Ovary (tissue), 7 donors: ENCODE measurements at regions not wholly inside any gene's neighbourhood (a gene's known extent, or its start where the extent isn't known, plus 50 kb on each side); places are given as distances from the start of the nearest gene placed in this dataset.

Source experiments
- DNase-seq, 5 donors: peaks; one replicate each; pipeline ENCODE4 v3.0.0-alpha.2; 2019 to 2020
- H3K27ac ChIP-seq, 2 donors: fragments of 200-600 bp; one replicate each; pipeline versions ENCODE4 v1.5.1 to v1.8.0; 2019 to 2022
- H3K27me3 ChIP-seq: fragments of 200-600 bp; one replicate; pipeline ENCODE4 v1.8.0; 2022
- H3K36me3 ChIP-seq: fragments of 200-600 bp; sonication (generic); one replicate; pipeline ENCODE4 v1.5.1; 2019
- H3K4me1 ChIP-seq: one replicate; pipeline ENCODE4 v1.8.1; 2013; ENCODE audit warnings: mild to moderate bottlenecking, moderate library complexity; ENCODE audit not compliant: insufficient read depth
- H3K4me3 ChIP-seq: fragments of 200-600 bp; sonication (generic); one replicate; pipeline ENCODE4 v1.5.1; 2017
- H3K9me3 ChIP-seq, 2 donors: fragments of 200-600 bp in 1 of 2; sonication (generic) in 1 of 2; one replicate each; pipeline versions ENCODE4 v1.5.1 to v1.8.1; 2013 to 2019; ENCODE audit warnings: mild to moderate bottlenecking in 1 of 2, moderate library complexity in 1 of 2
- EP300 ChIP-seq: sonication (generic); formaldehyde crosslinking; IDR thresholded peaks from one replicate; pipeline ENCODE4 v1.6.1; 2017; ENCODE audit warnings: antibody characterized with exemption
- POLR2A ChIP-seq: fragments of 450-650 bp; IDR thresholded peaks from one replicate; pipeline ENCODE4 v1.6.1; 2017; ENCODE audit warnings: antibody characterized with exemption, mild to moderate bottlenecking, moderate library complexity
- WGBS, 3 donors: extraction: QIAGEN DNeasy Blood & Tissue Kit in 1 of 3; methylation state at CpG; one replicate each; pipeline versions ENCODE4 v1.1.5 to v1.1.7; 2013 to 2017; 5-methylcytosine and 5-hydroxymethylcytosine counted together
- intact Hi-C, 4 donors: fragments of 100-400 bp; cut with DNase I; formaldehyde crosslinking; loops; one replicate each; pipeline versions ENCODE4 v1.11.0 to v1.15.1; 2022 to 2023
- TF ChIP-seq, protein P1 (sequence below), 3 donors: fragments of 450-650 bp in 2 of 3; fragments of 200-600 bp in 1 of 3; IDR thresholded peaks; one replicate each; pipeline versions ENCODE4 v1.5.1 to v1.8.0; 2016 to 2022; ENCODE audit warnings: antibody characterized with exemption in 3 of 3, mild to moderate bottlenecking in 1 of 3
- donor health status: DM: no; HTN: no; CAD: no; lungs with moderate emphysema.
- donor health status: DM: no; HTN: no; CAD: no.
- donor health status: Bipolar disorder and iron deficiency.
- donor health status: DM: no; HTN: no; CAD: no.
- donor health status: DM: yes; HTN: yes; CAD: no.

GRCh38 chr13:106143930-106144709 lies 391.3 kb downstream of the EFNB2 start:
- Histone ChIP-seq H3K4me3 (no peak overlapping the region), H3K36me3 (no peaks in the 10 kb centered on the region), H3K4me1 (no peaks in the 10 kb centered on the region), H3K27ac (no peak overlapping the region), H3K27me3 (no peaks in the 10 kb centered on the region), H3K9me3 (no peaks in the 10 kb centered on the region)
- DNase-seq = no peak
- WGBS, 3 donors = 44 to 62% (median 53%) methylated on average over 2 of the region's 2 CpGs
- TF ChIP-seq, protein P1, sequence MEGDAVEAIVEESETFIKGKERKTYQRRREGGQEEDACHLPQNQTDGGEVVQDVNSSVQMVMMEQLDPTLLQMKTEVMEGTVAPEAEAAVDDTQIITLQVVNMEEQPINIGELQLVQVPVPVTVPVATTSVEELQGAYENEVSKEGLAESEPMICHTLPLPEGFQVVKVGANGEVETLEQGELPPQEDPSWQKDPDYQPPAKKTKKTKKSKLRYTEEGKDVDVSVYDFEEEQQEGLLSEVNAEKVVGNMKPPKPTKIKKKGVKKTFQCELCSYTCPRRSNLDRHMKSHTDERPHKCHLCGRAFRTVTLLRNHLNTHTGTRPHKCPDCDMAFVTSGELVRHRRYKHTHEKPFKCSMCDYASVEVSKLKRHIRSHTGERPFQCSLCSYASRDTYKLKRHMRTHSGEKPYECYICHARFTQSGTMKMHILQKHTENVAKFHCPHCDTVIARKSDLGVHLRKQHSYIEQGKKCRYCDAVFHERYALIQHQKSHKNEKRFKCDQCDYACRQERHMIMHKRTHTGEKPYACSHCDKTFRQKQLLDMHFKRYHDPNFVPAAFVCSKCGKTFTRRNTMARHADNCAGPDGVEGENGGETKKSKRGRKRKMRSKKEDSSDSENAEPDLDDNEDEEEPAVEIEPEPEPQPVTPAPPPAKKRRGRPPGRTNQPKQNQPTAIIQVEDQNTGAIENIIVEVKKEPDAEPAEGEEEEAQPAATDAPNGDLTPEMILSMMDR (IDR thresholded peaks at IDR 0.05) = no peak
- TF ChIP-seq POLR2A (no peak), EP300 (no peak)
- intact Hi-C loops = no loop called here

GRCh38 chr13:106143392-106143791 lies 392.1 kb downstream of the EFNB2 start:
- intact Hi-C loops = no loop called here
- no peak for DNase-seq
- WGBS, 3 donors = 8 to 35% (median 15%) methylated on average over 2 of the region's 2 CpGs
- TF ChIP-seq EP300 (no peak), POLR2A (no peak)
- TF ChIP-seq, protein P1 (IDR thresholded peaks at IDR 0.05) = no peak
- Histone ChIP-seq H3K4me1 (no peaks in the 10 kb centered on the region), H3K27me3 (no peaks in the 10 kb centered on the region), H3K4me3 (no peak overlapping the region), H3K36me3 (no peaks in the 10 kb centered on the region), H3K27ac (no peak overlapping the region), H3K9me3 (no peaks in the 10 kb centered on the region)

DNA sequence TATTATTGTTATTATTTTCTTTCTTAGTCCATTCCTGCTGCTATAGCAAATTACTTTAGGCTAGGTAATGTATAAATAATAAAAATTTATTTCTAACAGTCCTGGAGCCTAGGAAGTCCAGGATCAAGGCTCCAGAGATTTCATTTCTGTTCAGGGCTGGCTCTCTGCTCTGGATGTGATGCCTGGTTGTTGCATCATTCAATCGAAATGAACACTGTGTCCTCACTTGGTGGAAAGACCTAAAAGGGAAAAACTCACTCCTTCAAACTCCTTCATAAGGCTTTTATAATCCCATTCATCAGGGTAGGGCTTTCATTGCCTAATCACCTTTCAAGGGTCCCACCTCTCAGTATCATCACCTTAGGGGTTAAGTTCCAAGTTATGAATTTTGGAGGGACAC lies 395.0 kb downstream of the EFNB2 start:
- no peaks in the 10 kb centered on the region for H3K9me3 ChIP-seq
- no peaks in the 10 kb centered on the region for H3K36me3 ChIP-seq
- TF ChIP-seq EP300 (no peak), POLR2A (no peak)
- TF ChIP-seq, protein P1 (IDR thresholded peaks at IDR 0.05) = no peak
- intact Hi-C loops = no loop called here
- H3K4me3 ChIP-seq = no peak overlapping the region
- no peak overlapping the region for H3K27ac ChIP-seq
- H3K4me1 ChIP-seq = no peaks in the 10 kb centered on the region
- H3K27me3 ChIP-seq = no peaks in the 10 kb centered on the region
- no peak for DNase-seq
- WGBS, 3 donors = 69 to 91% (median 80%) methylated on average over 1 of the region's 1 CpG

GRCh38 chr13:106139942-106140341 lies 395.5 kb downstream of the EFNB2 start:
- intact Hi-C loops = no loop called here
- H3K27me3 ChIP-seq = no peaks in the 10 kb centered on the region
- no peaks in the 10 kb centered on the region for H3K9me3 ChIP-seq
- no peak for DNase-seq
- no peak overlapping the region for H3K27ac ChIP-seq
- 83 to 91% (median 90%) methylated on average over 3 of the region's 3 CpGs for WGBS, 3 donors
- H3K36me3 ChIP-seq = no peaks in the 10 kb centered on the region
- H3K4me1 ChIP-seq = no peaks in the 10 kb centered on the region
- TF ChIP-seq EP300 (no peak), POLR2A (no peak)
- TF ChIP-seq, protein P1 (IDR thresholded peaks at IDR 0.05) = no peak
- H3K4me3 ChIP-seq = no peak overlapping the region
